H9 (cell line): ENCODE measurements at regions not wholly inside any gene's neighbourhood (a gene's known extent, or its start where the extent isn't known, plus 50 kb on each side); places are given as distances from the start of the nearest gene placed in this dataset.

Experiments used
- DNase-seq: peaks from one replicate; pipeline ENCODE4 v3.0.0-alpha.2; 2017
- H2AFZ ChIP-seq: one replicate; pipeline ENCODE4 v1.6.1; 2013; ENCODE audit warnings: mild to moderate bottlenecking, low read length, control low read depth, moderate library complexity
- H2AK5ac ChIP-seq: 2 replicates; pipeline ENCODE4 v1.6.1; 2013; ENCODE audit warnings: low read length, control low read depth, mixed read lengths; ENCODE audit not compliant: insufficient read length
- H2BK120ac ChIP-seq: one replicate; pipeline ENCODE4 v1.6.1; 2013; ENCODE audit warnings: low read depth, mild to moderate bottlenecking, low read length, control low read depth, inconsistent platforms; ENCODE audit not compliant: poor library complexity, severe bottlenecking
- H2BK12ac ChIP-seq: 2 replicates; pipeline ENCODE4 v1.6.1; 2013; ENCODE audit warnings: low read length, control low read depth, mixed read lengths, low read depth; ENCODE audit not compliant: insufficient read length
- H2BK15ac ChIP-seq: 2 replicates; pipeline ENCODE4 v1.6.1; 2013; ENCODE audit warnings: low read depth, low read length, control low read depth
- H2BK20ac ChIP-seq: one replicate; pipeline ENCODE4 v1.6.1; 2013; ENCODE audit warnings: low read depth, mild to moderate bottlenecking, low read length, control low read depth, inconsistent platforms; ENCODE audit not compliant: poor library complexity, severe bottlenecking
- H2BK5ac ChIP-seq: 2 replicates; pipeline ENCODE4 v1.6.1; 2013; ENCODE audit warnings: low read length, control low read depth, mixed read lengths; ENCODE audit not compliant: insufficient read length
- H3K14ac ChIP-seq: 2 replicates; pipeline ENCODE4 v1.6.1; 2013; ENCODE audit warnings: low read length, control low read depth; ENCODE audit not compliant: insufficient read depth
- H3K18ac ChIP-seq: 2 replicates; pipeline ENCODE4 v1.6.1; 2013; ENCODE audit warnings: low read depth, mild to moderate bottlenecking, mixed read lengths, low read length, control low read depth; ENCODE audit not compliant: insufficient read length
- H3K23ac ChIP-seq: 2 replicates; pipeline ENCODE4 v1.6.1; 2013; ENCODE audit warnings: low read length, control low read depth, mixed read lengths, low read depth; ENCODE audit not compliant: insufficient read length
- H3K23me2 ChIP-seq: 2 replicates; pipeline ENCODE4 v1.6.1; 2013; ENCODE audit warnings: low read depth, mild to moderate bottlenecking, mixed read lengths, low read length, control low read depth; ENCODE audit not compliant: insufficient read length, poor library complexity, severe bottlenecking
- H3K27ac ChIP-seq: 2 replicates; pipeline ENCODE4 v1.5.1; 2013; ENCODE audit warnings: low read length, control low read depth, mixed read lengths, low read depth; ENCODE audit not compliant: insufficient read length
- H3K27me3 ChIP-seq: 2 replicates; pipeline ENCODE4 v1.6.1; 2013; ENCODE audit warnings: low read length, control low read depth, inconsistent platforms; ENCODE audit not compliant: insufficient read depth
- H3K4ac ChIP-seq: 2 replicates; pipeline ENCODE4 v1.6.1; 2013; ENCODE audit warnings: low read depth, mild to moderate bottlenecking, control low read depth, inconsistent platforms, low read length, moderate library complexity
- H3K4me1 ChIP-seq: 2 replicates; pipeline ENCODE4 v1.6.1; 2013; ENCODE audit warnings: low read length, control low read depth, inconsistent platforms; ENCODE audit not compliant: insufficient read depth
- H3K4me2 ChIP-seq: 2 replicates; pipeline ENCODE4 v1.6.1; 2013; ENCODE audit warnings: low read length, control low read depth, mixed read lengths; ENCODE audit not compliant: insufficient read length, insufficient read depth
- H3K56ac ChIP-seq: 2 replicates; pipeline ENCODE4 v1.6.1; 2013; ENCODE audit warnings: low read depth, mild to moderate bottlenecking, mixed read lengths, low read length, control low read depth; ENCODE audit not compliant: insufficient read length
- H3K79me1 ChIP-seq: 2 replicates; pipeline ENCODE4 v1.6.1; 2013; ENCODE audit warnings: low read depth, mild to moderate bottlenecking, moderate library complexity, low read length, control low read depth, inconsistent platforms; ENCODE audit not compliant: insufficient read depth, poor library complexity, severe bottlenecking
- H3K79me2 ChIP-seq: 2 replicates; pipeline ENCODE4 v1.6.1; 2013; ENCODE audit warnings: low read length, control low read depth, inconsistent platforms; ENCODE audit not compliant: insufficient read depth
- H3K9ac ChIP-seq: 2 replicates; pipeline ENCODE4 v1.6.1; 2013; ENCODE audit warnings: low read length, control low read depth, mixed read lengths; ENCODE audit not compliant: insufficient read length; ENCODE audit errors: extremely low read depth
- H3K9me3 ChIP-seq: one replicate; pipeline ENCODE4 v1.6.1; 2013; ENCODE audit warnings: low read depth, low read length, inconsistent platforms; ENCODE audit not compliant: control insufficient read depth
- H3T11ph ChIP-seq: one replicate; pipeline ENCODE4 v1.6.1; 2013; ENCODE audit warnings: mild to moderate bottlenecking, low read length, control low read depth, inconsistent platforms
- H4K20me1 ChIP-seq: one replicate; pipeline ENCODE4 v1.6.1; 2013; ENCODE audit not compliant: control insufficient read depth, insufficient read length, insufficient read depth
- H4K5ac ChIP-seq: 2 replicates; pipeline ENCODE4 v1.6.1; 2013; ENCODE audit warnings: low read depth, mild to moderate bottlenecking, mixed read lengths, low read length, control low read depth; ENCODE audit not compliant: insufficient read length
- H4K8ac ChIP-seq: replicated peaks from 2 replicates; pipeline ENCODE4 v1.6.1; 2013; ENCODE audit warnings: low read length, control low read depth, mixed read lengths, low read depth; ENCODE audit not compliant: insufficient read length
- H4K91ac ChIP-seq: 2 replicates; pipeline ENCODE4 v1.6.1; 2013; ENCODE audit warnings: low read depth, mild to moderate bottlenecking, moderate library complexity, mixed read lengths, low read length, control low read depth; ENCODE audit not compliant: insufficient read length
- H3K27ac Mint-ChIP-seq, 3 experiments: 2 replicates in 2 of 3; 3 replicates in 1 of 3; pipeline ENCODE4 v1.8.0; 2020 to 2021; ENCODE audit warnings: mixed read lengths in 3 of 3, mild to moderate bottlenecking in 1 of 3, moderate library complexity in 1 of 3
- H3K27me3 Mint-ChIP-seq: 2 replicates; pipeline ENCODE4 v1.8.0; 2021; ENCODE audit warnings: low read depth, mild to moderate bottlenecking, moderate library complexity, mixed read lengths
- H3K36me3 Mint-ChIP-seq, 3 experiments: 2 replicates in 2 of 3; 3 replicates in 1 of 3; pipeline ENCODE4 v1.8.0; 2020 to 2021; ENCODE audit warnings: low read depth in 3 of 3, mixed read lengths in 3 of 3; ENCODE audit not compliant: insufficient read depth in 1 of 3
- H3K4me1 Mint-ChIP-seq, 2 experiments: 2 replicates each; pipeline ENCODE4 v1.8.0; 2020; ENCODE audit warnings: mixed read lengths in 2 of 2
- H3K4me3 Mint-ChIP-seq, 2 experiments: 2 replicates in 1 of 2; 3 replicates in 1 of 2; pipeline ENCODE4 v1.8.0; 2020 to 2021; ENCODE audit warnings: mild to moderate bottlenecking in 2 of 2, mixed read lengths in 2 of 2, moderate library complexity in 1 of 2
- H3K9me3 Mint-ChIP-seq, 2 experiments: 2 replicates in 1 of 2; 3 replicates in 1 of 2; pipeline ENCODE4 v1.8.0; 2020; ENCODE audit warnings: mild to moderate bottlenecking in 2 of 2, mixed read lengths in 2 of 2, moderate library complexity in 1 of 2
- CTCF ChIP-seq: fragments of 200-600 bp; sonication (generic); conservative IDR thresholded peaks from 3 replicates; pipeline ENCODE4 v1.8.0; 2021; ENCODE audit warnings: antibody characterized with exemption, mild to moderate bottlenecking
- WGBS: extraction: QIAGEN DNeasy Blood & Tissue Kit; methylation state at CpG from one replicate; pipeline ENCODE4 v1.1.7; 2013; ENCODE audit warnings: missing lambda C conversion rate, low lambda C conversion rate, mixed read lengths; ENCODE audit not compliant: insufficient read length; ENCODE audit errors: extremely low coverage; 5-methylcytosine and 5-hydroxymethylcytosine counted together

- Histone ChIP-seq H3K79me2 (no peaks in the 10 kb centered on the region), H3K9ac (no peak overlapping the region), H3K79me1 (no peaks in the 10 kb centered on the region), H2BK20ac (no peak overlapping the region), H2BK15ac (no peak overlapping the region), H3K4ac (no peak overlapping the region), H4K20me1 (no peaks in the 10 kb centered on the region), H3K4me1 (no peaks in the 10 kb centered on the region), H3K4me2 (no peak overlapping the region), H3K56ac (no peak overlapping the region), H2AK5ac (no peak overlapping the region), H2BK120ac (no peak overlapping the region), H3K23ac (no peak overlapping the region), H2BK5ac (no peak overlapping the region), H3K27me3 (no peaks in the 10 kb centered on the region), H2AFZ (no peak overlapping the region), H3T11ph (no peak overlapping the region), H3K14ac (no peak overlapping the region), H3K9me3 (no peaks in the 10 kb centered on the region), H2BK12ac (no peak overlapping the region), H4K8ac (no peak overlapping the region), H4K5ac (no peak overlapping the region), H3K23me2 (no peaks in the 10 kb centered on the region), H4K91ac (no peak overlapping the region), H3K27ac (no peak overlapping the region), H3K18ac (no peak overlapping the region)
- Mint-ChIP-seq H3K4me3 (no peak overlapping the region), H3K4me1 (no peaks in the 10 kb centered on the region), H3K36me3 (peaks cover 0 to 4% (median 0%) of the 10 kb centered on the region in 3 experiments; a peak in 4 of 7 replicates), H3K27me3 (no peaks in the 10 kb centered on the region), H3K27ac (no peak overlapping the region; a peak in 1 of 7 replicates), H3K9me3 (peaks cover 0 to 5% of the 10 kb centered on the region in 2 experiments; a peak in 3 of 5 replicates)
- no peak for DNase-seq
- WGBS: 100% methylated on average over 1 of the region's 16 CpGs
- no peak for TF ChIP-seq CTCF
Observed at GRCh38 chr4:134326866-134327265, 125.3 kb upstream of the PABPC4L start.
